ENCODE measurements at regions not wholly inside any gene's neighbourhood (a gene's known extent, or its start where the extent isn't known, plus 50 kb on each side); places are given as distances from the start of the nearest gene placed in this dataset.
A peak's percentile ranks its signal among the peaks of the same experiment; 100 is the strongest.
"Not testable (repeated sequence)": the region's sequence is repeated elsewhere in the genome, so short reads cannot be mapped to it uniquely, and the experiment has no call there.

- no peak for DNase-seq (ENCODE audit: low read depth in 4 of 4, low spot score in 3 of 4)
These were observed 108.2 kb downstream of the THBS2 start for GRCh38 chr6:169145496-169145895.

- no peak for DNase-seq (ENCODE audit: low read depth in 4 of 4, low spot score in 3 of 4)
These were observed 109.3 kb downstream of the THBS2 start for GRCh38 chr6:169144356-169144755.

GRCh38 chr6:169142538-169142844 lies 111.2 kb downstream of the THBS2 start:
- no peak for DNase-seq (ENCODE audit: low read depth in 4 of 4, low spot score in 3 of 4)

GRCh38 chr6:169141671-169142537 lies 111.7 kb downstream of the THBS2 start:
- DNase-seq (ENCODE audit: low read depth in 4 of 4, low spot score in 3 of 4) = peak; percentile 28 to 58 (median 53)

GRCh38 chr6:169140986-169141495 lies 112.6 kb downstream of the THBS2 start:
- DNase-seq (ENCODE audit: low read depth in 4 of 4, low spot score in 3 of 4) = no peak

GRCh38 chr6:169139179-169139971 lies 114.3 kb downstream of the THBS2 start:
- DNase-seq (ENCODE audit: low read depth in 4 of 4, low spot score in 3 of 4) = no peak

GRCh38 chr6:169132352-169132940 lies 121.2 kb downstream of the THBS2 start:
- DNase-seq (ENCODE audit: low read depth in 4 of 4, low spot score in 3 of 4) = no peak

GRCh38 chr6:169131390-169131789 lies 122.3 kb downstream of the THBS2 start:
- no peak for DNase-seq (ENCODE audit: low read depth in 4 of 4, low spot score in 3 of 4)

GRCh38 chr6:169130113-169130512 lies 123.5 kb downstream of the THBS2 start:
- DNase-seq (ENCODE audit: low read depth in 4 of 4, low spot score in 3 of 4) = no peak

- DNase-seq (ENCODE audit: low read depth in 4 of 4, low spot score in 3 of 4) = no peak
These were observed 132.6 kb downstream of the THBS2 start for GRCh38 chr6:169121013-169121412.

- DNase-seq (ENCODE audit: low read depth in 4 of 4, low spot score in 3 of 4) = no peak
These were observed 134.0 kb downstream of the THBS2 start for GRCh38 chr6:169119669-169120068.

- no peak for DNase-seq (ENCODE audit: low read depth in 4 of 4, low spot score in 3 of 4)
These were observed 135.3 kb downstream of the THBS2 start for GRCh38 chr6:169118346-169118830.

- DNase-seq (ENCODE audit: low read depth in 4 of 4, low spot score in 3 of 4) = no peak
These were observed 136.0 kb downstream of the THBS2 start for GRCh38 chr6:169117663-169118062.

- no peak for DNase-seq (ENCODE audit: low read depth in 4 of 4, low spot score in 3 of 4)
These were observed 138.0 kb downstream of the THBS2 start for GRCh38 chr6:169115632-169116031.

GRCh38 chr6:169114632-169115031 lies 139.0 kb downstream of the THBS2 start:
- not testable (repeated sequence) for DNase-seq (ENCODE audit: low read depth in 4 of 4, low spot score in 3 of 4)

- DNase-seq (ENCODE audit: low read depth in 4 of 4, low spot score in 3 of 4) = no peak
These were observed 140.9 kb downstream of the THBS2 start for GRCh38 chr6:169112483-169113320.

GRCh38 chr6:169111203-169111602 lies 142.4 kb downstream of the THBS2 start:
- no peak for DNase-seq (ENCODE audit: low read depth in 4 of 4, low spot score in 3 of 4)

GRCh38 chr6:169109411-169110220 lies 144.0 kb downstream of the THBS2 start:
- DNase-seq (ENCODE audit: low read depth in 4 of 4, low spot score in 3 of 4) = no peak

- no peak for DNase-seq (ENCODE audit: low read depth in 4 of 4, low spot score in 3 of 4)
These were observed 144.9 kb downstream of the THBS2 start for GRCh38 chr6:169108753-169109152.
